Kidney epithelial cell (primary cell): ENCODE measurements at regions not wholly inside any gene's neighbourhood (a gene's known extent, or its start where the extent isn't known, plus 50 kb on each side); places are given as distances from the start of the nearest gene placed in this dataset.

Experiments used
- DNase-seq: peaks from one replicate; pipeline ENCODE4 v3.0.0-alpha.2; 2010; ENCODE audit warnings: low read depth
- H3K27me3 ChIP-seq: 2 replicates; pipeline ENCODE4 v1.6.0; 2011; ENCODE audit warnings: low read length; ENCODE audit not compliant: control insufficient read depth, insufficient read depth
- H3K36me3 ChIP-seq: 2 replicates; pipeline ENCODE4 v1.5.1; 2011; ENCODE audit warnings: low read length; ENCODE audit not compliant: control insufficient read depth, insufficient read depth
- H3K4me3 ChIP-seq: 2 replicates; pipeline ENCODE4 v1.5.1; 2011; ENCODE audit warnings: low read depth, mild to moderate bottlenecking, control low read depth, low read length
- CTCF ChIP-seq: IDR thresholded peaks from 2 replicates; pipeline ENCODE4 v1.5.1; 2011; ENCODE audit warnings: mild to moderate bottlenecking, moderate library complexity, low read length, control low read depth, inconsistent platforms; ENCODE audit not compliant: insufficient read depth, poor library complexity, severe bottlenecking

GRCh38 chr22:47543447-47543846 is 781.0 kb downstream of the TBC1D22A start:
- no peak for DNase-seq
- Histone ChIP-seq H3K27me3 (no peaks in the 10 kb centered on the region), H3K36me3 (no peaks in the 10 kb centered on the region), H3K4me3 (no peak overlapping the region)
- TF ChIP-seq CTCF = no peak

GRCh38 chr22:47540011-47540410 is 777.6 kb downstream of the TBC1D22A start:
- Histone ChIP-seq H3K4me3 (no peak overlapping the region), H3K27me3 (no peaks in the 10 kb centered on the region), H3K36me3 (no peaks in the 10 kb centered on the region)
- no peak for DNase-seq
- no peak for TF ChIP-seq CTCF

- H3K27me3 ChIP-seq = no peaks in the 10 kb centered on the region
- H3K36me3 ChIP-seq = no peaks in the 10 kb centered on the region
- no peak overlapping the region for H3K4me3 ChIP-seq
- no peak for TF ChIP-seq CTCF
- DNase-seq = no peak
These were observed 776.9 kb downstream of the TBC1D22A start for GRCh38 chr22:47539374-47539773.

GRCh38 chr22:47535681-47536080 is 773.2 kb downstream of the TBC1D22A start:
- Histone ChIP-seq H3K27me3 (no peaks in the 10 kb centered on the region), H3K36me3 (no peaks in the 10 kb centered on the region), H3K4me3 (no peak overlapping the region)
- DNase-seq = no peak
- TF ChIP-seq CTCF = no peak

- Histone ChIP-seq H3K4me3 (no peak overlapping the region), H3K36me3 (no peaks in the 10 kb centered on the region), H3K27me3 (no peaks in the 10 kb centered on the region)
- no peak for DNase-seq
- no peak for TF ChIP-seq CTCF
These were observed 772.5 kb downstream of the TBC1D22A start for GRCh38 chr22:47534804-47535410.

GRCh38 chr22:47533961-47534803 is 771.7 kb downstream of the TBC1D22A start:
- no peak for DNase-seq
- TF ChIP-seq CTCF = no peak
- Histone ChIP-seq H3K36me3 (no peaks in the 10 kb centered on the region), H3K27me3 (no peaks in the 10 kb centered on the region), H3K4me3 (no peak overlapping the region)
